SKM-1 treated with dmso at 0.1 percent for 144 hours (cell line): ENCODE measurements at regions not wholly inside any gene's neighbourhood (a gene's known extent, or its start where the extent isn't known, plus 50 kb on each side); places are given as distances from the start of the nearest gene placed in this dataset.

Source experiments
- DNase-seq: peaks from one replicate; lab custom pipeline; 2025; ENCODE audit not compliant: unreplicated experiment; lab: John Stamatoyannopoulos, UW

GRCh38 chr18:78920456-78921138, 59.0 kb upstream of the SALL3 start:
- no peak for DNase-seq

GRCh38 chr18:78922856-78923255, 56.8 kb upstream of the SALL3 start:
- no peak for DNase-seq

- DNase-seq: no peak
Measured at GRCh38 chr18:78924301-78924700, 55.3 kb upstream of the SALL3 start.

GRCh38 chr18:78924786-78925540, 54.7 kb upstream of the SALL3 start:
- DNase-seq: no peak

- no peak for DNase-seq
Measured at GRCh38 chr18:78925557-78926242, 53.9 kb upstream of the SALL3 start.

- DNase-seq: no peak
Measured at GRCh38 chr18:78926243-78926615, 53.4 kb upstream of the SALL3 start.

- no peak for DNase-seq
Measured at GRCh38 chr18:78927156-78927555, 52.5 kb upstream of the SALL3 start.

GRCh38 chr18:78927616-78928015, 52.0 kb upstream of the SALL3 start:
- no peak for DNase-seq

- no peak for DNase-seq
Measured at GRCh38 chr18:78928076-78928475, 51.5 kb upstream of the SALL3 start.

GRCh38 chr18:78929516-78929915, 50.1 kb upstream of the SALL3 start:
- no peak for DNase-seq
